ENCODE measurements at regions not wholly inside any gene's neighbourhood (a gene's known extent, or its start where the extent isn't known, plus 50 kb on each side); places are given as distances from the start of the nearest gene placed in this dataset.

GRCh38 chr15:38190501-38190900 is 62.1 kb upstream of the SPRED1 start:
- peaks cover 24% of the 10 kb centered on the region for H3K27me3 Mint-ChIP-seq
- POLR2A ChIA-PET, result no interaction called here

GRCh38 chr15:38192496-38192895 is 60.1 kb upstream of the SPRED1 start:
- CTCF ChIA-PET, result no interaction called here

More at GRCh38 chr15:38190501-38190900, 62.1 kb upstream of the SPRED1 start:
- DNase-seq, result no peak
- CTCF ChIA-PET, result no interaction called here
- Mint-ChIP-seq H3K27ac (no peak overlapping the region), H3K9me3 (no peaks in the 10 kb centered on the region), H3K4me3 (no peak overlapping the region), H3K4me1 (no peaks in the 10 kb centered on the region), H3K36me3 (ENCODE audit: low read depth) (no peaks in the 10 kb centered on the region)

GRCh38 chr15:38193496-38193895 is 59.1 kb upstream of the SPRED1 start:
- Mint-ChIP-seq H3K27me3 (peaks cover 28% of the 10 kb centered on the region), H3K36me3 (ENCODE audit: low read depth) (no peaks in the 10 kb centered on the region), H3K27ac (no peak overlapping the region), H3K4me3 (no peak overlapping the region), H3K9me3 (no peaks in the 10 kb centered on the region), H3K4me1 (no peaks in the 10 kb centered on the region)
- no peak for DNase-seq
- ChIA-PET CTCF (no interaction called here), POLR2A (no interaction called here)

More at GRCh38 chr15:38192496-38192895, 60.1 kb upstream of the SPRED1 start:
- Mint-ChIP-seq H3K27ac (no peak overlapping the region), H3K36me3 (ENCODE audit: low read depth) (no peaks in the 10 kb centered on the region), H3K27me3 (peaks cover 30% of the 10 kb centered on the region), H3K4me3 (no peak overlapping the region), H3K9me3 (no peaks in the 10 kb centered on the region), H3K4me1 (no peaks in the 10 kb centered on the region)
- POLR2A ChIA-PET, result no interaction called here
- no peak for DNase-seq

- peaks cover 23% of the 10 kb centered on the region for H3K27me3 Mint-ChIP-seq
- no peak for DNase-seq
- H3K9me3 Mint-ChIP-seq, result no peaks in the 10 kb centered on the region
- no peaks in the 10 kb centered on the region for H3K4me1 Mint-ChIP-seq
- CTCF ChIA-PET, result no interaction called here
- H3K4me3 Mint-ChIP-seq, result no peak overlapping the region
- H3K36me3 Mint-ChIP-seq (ENCODE audit: low read depth), result no peaks in the 10 kb centered on the region
- POLR2A ChIA-PET, result no interaction called here
- no peak overlapping the region for H3K27ac Mint-ChIP-seq
Measured at GRCh38 chr15:38195191-38195901, 57.3 kb upstream of the SPRED1 start.

GRCh38 chr15:38196076-38196475 is 56.6 kb upstream of the SPRED1 start:
- H3K36me3 Mint-ChIP-seq (ENCODE audit: low read depth), result no peaks in the 10 kb centered on the region
- ChIA-PET CTCF (no interaction called here), POLR2A (no interaction called here)
- no peaks in the 10 kb centered on the region for H3K9me3 Mint-ChIP-seq
- H3K4me3 Mint-ChIP-seq, result no peak overlapping the region
- H3K27me3 Mint-ChIP-seq, result peaks cover 18% of the 10 kb centered on the region
- no peak for DNase-seq
- no peak overlapping the region for H3K27ac Mint-ChIP-seq
- H3K4me1 Mint-ChIP-seq, result no peaks in the 10 kb centered on the region

- Mint-ChIP-seq H3K4me3 (no peak overlapping the region), H3K4me1 (no peaks in the 10 kb centered on the region), H3K36me3 (ENCODE audit: low read depth) (no peaks in the 10 kb centered on the region), H3K27me3 (peaks cover 15% of the 10 kb centered on the region), H3K27ac (no peak overlapping the region), H3K9me3 (no peaks in the 10 kb centered on the region)
- DNase-seq, result no peak
- ChIA-PET CTCF (no interaction called here), POLR2A (no interaction called here)
Measured at GRCh38 chr15:38197553-38197952, 55.1 kb upstream of the SPRED1 start.

GRCh38 chr15:38201714-38202113 is 50.9 kb upstream of the SPRED1 start:
- H3K9me3 Mint-ChIP-seq, result no peaks in the 10 kb centered on the region
- no peaks in the 10 kb centered on the region for H3K4me1 Mint-ChIP-seq
- no peak for DNase-seq
- no peak overlapping the region for H3K4me3 Mint-ChIP-seq
- H3K36me3 Mint-ChIP-seq (ENCODE audit: low read depth), result no peaks in the 10 kb centered on the region
- no peak overlapping the region for H3K27ac Mint-ChIP-seq
- peaks cover 15% of the 10 kb centered on the region for H3K27me3 Mint-ChIP-seq
- ChIA-PET CTCF (no interaction called here), POLR2A (no interaction called here)

- Mint-ChIP-seq H3K4me1 (no peaks in the 10 kb centered on the region), H3K27me3 (peaks cover 17% of the 10 kb centered on the region), H3K36me3 (ENCODE audit: low read depth) (no peaks in the 10 kb centered on the region), H3K9me3 (no peaks in the 10 kb centered on the region), H3K4me3 (no peak overlapping the region), H3K27ac (no peak overlapping the region)
- DNase-seq, result no peak
- CTCF ChIA-PET, result no interaction called here
- POLR2A ChIA-PET, result no interaction called here
Measured at GRCh38 chr15:38202361-38202760, 50.3 kb upstream of the SPRED1 start.
